IPS-NIHi7 (cell line): ENCODE measurements at regions not wholly inside any gene's neighbourhood (a gene's known extent, or its start where the extent isn't known, plus 50 kb on each side); places are given as distances from the start of the nearest gene placed in this dataset.
"Not testable (repeated sequence)": the region's sequence is repeated elsewhere in the genome, so short reads cannot be mapped to it uniquely, and the experiment has no call there.

ENCODE experiments used
- DNase-seq: peaks from one replicate; pipeline ENCODE4 v3.0.0; 2012; ENCODE audit warnings: mixed read lengths; ENCODE audit errors: extremely low spot score

- DNase-seq, result not testable (repeated sequence)
Measured at GRCh38 chr2:95686056-95686825, 94.4 kb downstream of the TRIM43 start.

GRCh38 chr2:95687852-95688251 lies 96.1 kb downstream of the TRIM43 start:
- DNase-seq, result not testable (repeated sequence)

- not testable (repeated sequence) for DNase-seq
Measured at GRCh38 chr2:95691210-95691609, 99.4 kb downstream of the TRIM43 start.

GRCh38 chr2:95693071-95693846 lies 101.5 kb downstream of the TRIM43 start:
- DNase-seq, result not testable (repeated sequence)

- no peak for DNase-seq
Measured at GRCh38 chr2:95695613-95696012, 103.8 kb downstream of the TRIM43 start.

GRCh38 chr2:95698146-95698545 lies 106.3 kb downstream of the TRIM43 start:
- no peak for DNase-seq

- DNase-seq, result not testable (repeated sequence)
Measured at GRCh38 chr2:95699201-95700184, 107.7 kb downstream of the TRIM43 start.

GRCh38 chr2:95700519-95700918 lies 108.7 kb downstream of the TRIM43 start:
- no peak for DNase-seq

GRCh38 chr2:95702471-95702870 lies 110.7 kb downstream of the TRIM43 start:
- no peak for DNase-seq

- DNase-seq, result not testable (repeated sequence)
Measured at GRCh38 chr2:95707161-95707560, 115.4 kb downstream of the TRIM43 start.

- no peak for DNase-seq
Measured at GRCh38 chr2:95707837-95708236, 116.0 kb downstream of the TRIM43 start.

- no peak for DNase-seq
Measured at GRCh38 chr2:95709831-95710230, 118.0 kb downstream of the TRIM43 start.

GRCh38 chr2:95713470-95714177 lies 121.8 kb downstream of the TRIM43 start:
- DNase-seq, result not testable (repeated sequence)

- not testable (repeated sequence) for DNase-seq
Measured at GRCh38 chr2:95714398-95714797, 122.6 kb downstream of the TRIM43 start.

GRCh38 chr2:95719473-95720060 lies 127.8 kb downstream of the TRIM43 start:
- DNase-seq, result no peak

GRCh38 chr2:95721726-95722125 lies 129.9 kb downstream of the TRIM43 start:
- no peak for DNase-seq

GRCh38 chr2:95722131-95722697 lies 130.4 kb downstream of the TRIM43 start:
- no peak for DNase-seq

GRCh38 chr2:95723627-95724210 lies 131.9 kb downstream of the TRIM43 start:
- not testable (repeated sequence) for DNase-seq

- DNase-seq, result not testable (repeated sequence)
Measured at GRCh38 chr2:95725191-95725590, 133.4 kb downstream of the TRIM43 start.

- DNase-seq, result not testable (repeated sequence)
Measured at GRCh38 chr2:95725677-95726076, 133.9 kb downstream of the TRIM43 start.
